ENCODE measurements at regions not wholly inside any gene's neighbourhood (a gene's known extent, or its start where the extent isn't known, plus 50 kb on each side); places are given as distances from the start of the nearest gene placed in this dataset.
A peak's percentile ranks its signal among the peaks of the same experiment; 100 is the strongest.

- peak overlapping the region; percentile 97 for H3K4me3 Mint-ChIP-seq
- DNase-seq (ENCODE audit: extremely low spot score, unreplicated experiment), result no peak
- peaks cover 26% of the 10 kb centered on the region for H3K4me1 Mint-ChIP-seq (ENCODE audit: unreplicated experiment)
- peaks cover 1% of the 10 kb centered on the region for H3K9me3 Mint-ChIP-seq
- H3K36me3 Mint-ChIP-seq, result no peaks in the 10 kb centered on the region
- H3K27ac Mint-ChIP-seq, result peak overlapping the region; percentile 94
- peaks cover 30% of the 10 kb centered on the region for H3K27me3 Mint-ChIP-seq
- TF ChIP-seq CTCF (conservative IDR thresholded peaks at IDR 0.05), result no peak
Observed at GRCh38 chr3:159761848-159762635, 226.6 kb upstream of the IL12A start.

GRCh38 chr3:159763011-159763601, 225.5 kb upstream of the IL12A start:
- no peaks in the 10 kb centered on the region for H3K36me3 Mint-ChIP-seq
- no peak for TF ChIP-seq CTCF (conservative IDR thresholded peaks at IDR 0.05)
- H3K4me3 Mint-ChIP-seq, result peak overlapping the region; percentile 97
- H3K27ac Mint-ChIP-seq, result peak overlapping the region; percentile 94
- H3K9me3 Mint-ChIP-seq, result no peaks in the 10 kb centered on the region
- peaks cover 37% of the 10 kb centered on the region for H3K27me3 Mint-ChIP-seq
- peaks cover 26% of the 10 kb centered on the region for H3K4me1 Mint-ChIP-seq (ENCODE audit: unreplicated experiment)
- no peak for DNase-seq (ENCODE audit: extremely low spot score, unreplicated experiment)

GRCh38 chr3:159763602-159764489, 224.8 kb upstream of the IL12A start:
- Mint-ChIP-seq H3K27ac (peak overlapping the region; percentile 94), H3K36me3 (no peaks in the 10 kb centered on the region), H3K4me1 (ENCODE audit: unreplicated experiment) (peaks cover 26% of the 10 kb centered on the region), H3K27me3 (peaks cover 40% of the 10 kb centered on the region), H3K9me3 (no peaks in the 10 kb centered on the region), H3K4me3 (peak overlapping the region; percentile 97)
- DNase-seq (ENCODE audit: extremely low spot score, unreplicated experiment), result peak; percentile 81
- peak; percentile 71 for TF ChIP-seq CTCF (conservative IDR thresholded peaks at IDR 0.05)

GRCh38 chr3:159764490-159765029, 224.1 kb upstream of the IL12A start:
- peak overlapping the region; percentile 97 for H3K4me3 Mint-ChIP-seq
- no peaks in the 10 kb centered on the region for H3K36me3 Mint-ChIP-seq
- peaks cover 26% of the 10 kb centered on the region for H3K4me1 Mint-ChIP-seq (ENCODE audit: unreplicated experiment)
- H3K27me3 Mint-ChIP-seq, result peaks cover 40% of the 10 kb centered on the region
- no peak for TF ChIP-seq CTCF (conservative IDR thresholded peaks at IDR 0.05)
- no peaks in the 10 kb centered on the region for H3K9me3 Mint-ChIP-seq
- DNase-seq (ENCODE audit: extremely low spot score, unreplicated experiment), result no peak
- peak overlapping the region; percentile 81 for H3K27ac Mint-ChIP-seq

GRCh38 chr3:159765030-159765859, 223.4 kb upstream of the IL12A start:
- peaks cover 26% of the 10 kb centered on the region for H3K4me1 Mint-ChIP-seq (ENCODE audit: unreplicated experiment)
- peaks cover 40% of the 10 kb centered on the region for H3K27me3 Mint-ChIP-seq

More at GRCh38 chr3:159765030-159765859, 223.4 kb upstream of the IL12A start:
- Mint-ChIP-seq H3K36me3 (no peaks in the 10 kb centered on the region), H3K27ac (peak overlapping the region; percentile 78), H3K9me3 (no peaks in the 10 kb centered on the region), H3K4me3 (peak overlapping the region; percentile 89)
- no peak for TF ChIP-seq CTCF (conservative IDR thresholded peaks at IDR 0.05)
- DNase-seq (ENCODE audit: extremely low spot score, unreplicated experiment), result no peak
